Stimulated activated CD8-positive, alpha-beta memory T cell treated with anti-CD3 and anti-CD28 coated beads, Interleukin-7, amount 100 ng/mL, for 24 hours (primary cell): ENCODE measurements at regions not wholly inside any gene's neighbourhood (a gene's known extent, or its start where the extent isn't known, plus 50 kb on each side); places are given as distances from the start of the nearest gene placed in this dataset.

Experiments
- DNase-seq: peaks from one replicate; pipeline ENCODE4 v3.0.0-alpha.2; 2020; ENCODE audit warnings: low read depth

GRCh38 chr21:35338881-35339632, 290.0 kb upstream of the RUNX1 start:
- no peak for DNase-seq

GRCh38 chr21:35338281-35338680, 289.2 kb upstream of the RUNX1 start:
- DNase-seq: no peak

GRCh38 chr21:35337573-35337972, 288.5 kb upstream of the RUNX1 start:
- no peak for DNase-seq

GRCh38 chr21:35336534-35336933, 287.4 kb upstream of the RUNX1 start:
- no peak for DNase-seq

- DNase-seq: no peak
Observed at GRCh38 chr21:35335951-35336446, 286.9 kb upstream of the RUNX1 start.

- no peak for DNase-seq
Observed at GRCh38 chr21:35333831-35334618, 284.9 kb upstream of the RUNX1 start.

GRCh38 chr21:35332841-35333426, 283.8 kb upstream of the RUNX1 start:
- no peak for DNase-seq

- DNase-seq: no peak
Observed at GRCh38 chr21:35329940-35330660, 281.0 kb upstream of the RUNX1 start.

GRCh38 chr21:35328856-35329455, 279.9 kb upstream of the RUNX1 start:
- no peak for DNase-seq

- no peak for DNase-seq
Observed at GRCh38 chr21:35326677-35327076, 277.6 kb upstream of the RUNX1 start.

GRCh38 chr21:35325953-35326352, 276.9 kb upstream of the RUNX1 start:
- no peak for DNase-seq

- no peak for DNase-seq
Observed at GRCh38 chr21:35324372-35325220, 275.5 kb upstream of the RUNX1 start.

GRCh38 chr21:35323947-35324346, 274.8 kb upstream of the RUNX1 start:
- no peak for DNase-seq

- no peak for DNase-seq
Observed at GRCh38 chr21:35321322-35322200, 272.5 kb upstream of the RUNX1 start.

- DNase-seq: no peak
Observed at GRCh38 chr21:35319684-35320283, 270.7 kb upstream of the RUNX1 start.

GRCh38 chr21:35316933-35317332, 267.8 kb upstream of the RUNX1 start:
- DNase-seq: no peak

GRCh38 chr21:35316456-35316855, 267.4 kb upstream of the RUNX1 start:
- DNase-seq: no peak

- no peak for DNase-seq
Observed at GRCh38 chr21:35314857-35315582, 265.9 kb upstream of the RUNX1 start.

GRCh38 chr21:35311985-35312384, 262.9 kb upstream of the RUNX1 start:
- no peak for DNase-seq
